Motor neuron (in vitro differentiated cells): ENCODE measurements at regions not wholly inside any gene's neighbourhood (a gene's known extent, or its start where the extent isn't known, plus 50 kb on each side); places are given as distances from the start of the nearest gene placed in this dataset.

Source experiments
- ATAC-seq, 8 experiments: fragments of 200-7000 bp; cut with Tn5 transposase; replicated peaks in 6 of 8; 2 replicates each; pipeline ENCODE4 v1.8.0; 2021; ENCODE audit warnings: mild to moderate bottlenecking in 8 of 8, moderate library complexity in 8 of 8
- H3K27ac ChIP-seq, 2 donors: fragments of 250-450 bp; sonication (Bioruptor Pico); 2 replicates each; pipeline ENCODE4 v1.9.0; 2021; ENCODE audit warnings: antibody characterized with exemption in 2 of 2, mild to moderate bottlenecking in 2 of 2, moderate library complexity in 1 of 2
- H3K4me1 ChIP-seq, 2 donors: fragments of 250-450 bp; sonication (Bioruptor Pico); replicated peaks in 1 of 2; 2 replicates each; pipeline ENCODE4 v1.6.1; 2021; ENCODE audit warnings: antibody characterized with exemption in 2 of 2, mild to moderate bottlenecking in 2 of 2, moderate library complexity in 1 of 2
- H3K4me3 ChIP-seq, 5 donors: fragments of 250-450 bp; sonication (Bioruptor Pico); 2 replicates each; pipeline ENCODE4 v1.9.0; 2021; ENCODE audit warnings: antibody characterized with exemption in 5 of 5, mild to moderate bottlenecking in 5 of 5, moderate library complexity in 4 of 5
- WGBS, 10 experiments: fragments of 450-650 bp; shearing (Covaris generic); methylation state at CpG; one replicate each; pipeline ENCODE4 v1.0.0; 2022; 5-methylcytosine and 5-hydroxymethylcytosine counted together
- in situ Hi-C, 9 experiments: fragments of 400-800 bp; cut with MboI; loops; one replicate each; pipeline ENCODE4 v1.15.0; 2021; ENCODE audit warnings: low sequenced_read_pairs in 9 of 9, low pct_unique_long_range_greater_than_20kb in 2 of 9; ENCODE audit not compliant: unreplicated experiment in 9 of 9

DNA sequence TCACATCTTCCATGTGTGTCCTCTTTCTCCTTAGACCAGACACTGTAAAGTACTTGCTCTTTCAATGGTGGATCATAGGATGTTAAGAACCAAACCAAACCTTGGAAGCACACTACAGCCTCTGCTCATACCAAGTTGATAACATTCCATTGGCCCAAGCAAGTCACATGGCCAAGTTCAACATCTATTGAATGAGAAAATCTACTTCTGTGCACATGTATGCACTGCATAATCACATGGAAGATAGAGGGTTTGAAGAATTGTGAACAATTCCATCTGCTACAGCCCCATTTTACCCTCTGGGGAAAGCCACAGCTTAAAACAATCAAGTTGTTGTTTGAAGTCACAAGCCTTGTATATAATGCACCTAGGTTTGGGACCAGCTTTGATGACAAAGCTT lies 68.2 kb downstream of the MFAP3 start:
- Histone ChIP-seq H3K4me1 (peaks cover 4 to 11% of the 10 kb centered on the region in 2 donors), H3K4me3 (no peak overlapping the region), H3K27ac (no peak overlapping the region)
- in situ Hi-C loops: no loop called here
- ATAC-seq: no peak

DNA sequence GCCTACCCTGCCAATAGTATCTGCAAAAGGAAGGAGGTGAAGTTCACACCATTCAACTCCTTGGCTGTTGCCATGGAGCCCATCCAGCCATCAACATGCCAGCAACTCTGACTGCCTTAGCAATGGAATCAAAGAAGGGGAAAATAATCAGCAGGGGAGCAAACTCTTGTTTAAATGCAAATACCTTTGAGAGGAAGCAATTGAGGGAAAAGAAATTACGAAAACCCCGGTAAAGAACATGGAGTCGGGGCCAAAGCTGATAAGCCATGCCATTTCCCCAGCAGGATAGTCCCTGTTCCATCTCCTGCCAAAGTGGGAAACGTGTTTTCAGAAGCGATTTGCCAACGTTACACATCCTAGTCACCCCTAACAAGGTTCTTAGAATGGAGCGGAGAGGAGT lies 69.0 kb downstream of the MFAP3 start:
- WGBS, 10 experiments: 7 to 100% (median 28%) methylated on average over 1 to 7 of the region's 7 CpGs; no CpG with 5 or more reads in 1 of the 10 experiments
- peak in 5 of 8 experiments; percentile 33 to 76 (median 38) for ATAC-seq
- Histone ChIP-seq H3K4me1 (peaks cover 4 to 11% of the 10 kb centered on the region in 2 donors), H3K27ac (no peak overlapping the region), H3K4me3 (no peak overlapping the region)
- in situ Hi-C loops: no loop called here

DNA sequence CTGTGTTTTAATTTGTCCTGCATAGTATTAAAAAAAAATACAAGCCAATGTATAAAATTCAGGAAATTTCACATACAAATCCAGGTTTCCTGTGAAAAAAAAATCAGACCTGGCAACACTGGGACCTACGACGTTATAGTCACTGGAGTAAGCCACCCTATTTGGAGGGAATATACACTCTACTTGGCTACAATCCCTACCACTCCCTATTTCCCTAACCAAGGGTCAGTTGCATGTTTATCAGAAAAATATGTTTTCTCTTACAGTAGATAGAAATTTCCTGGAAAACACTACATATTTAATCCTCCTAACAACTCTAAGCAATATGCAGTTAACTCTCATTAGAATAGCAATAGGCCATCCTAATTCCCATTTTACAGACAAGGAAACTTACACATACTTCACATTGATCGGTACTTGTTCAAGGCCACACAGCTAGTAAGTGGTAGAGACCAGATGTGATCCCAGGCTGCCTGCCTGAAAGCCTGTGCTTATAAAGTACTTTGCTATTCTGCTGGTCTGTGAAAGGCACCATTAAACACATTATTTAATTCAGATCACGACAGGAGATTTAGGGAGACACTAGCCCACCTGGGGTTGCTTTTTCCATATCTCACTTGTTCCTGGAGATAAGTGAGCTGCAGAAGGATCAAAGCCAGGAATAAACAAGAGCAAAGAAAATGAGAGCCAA lies 70.8 kb downstream of the MFAP3 start:
- H3K4me1 ChIP-seq: peaks cover 4 to 11% of the 10 kb centered on the region in 2 donors
- no peak overlapping the region for H3K4me3 ChIP-seq
- 22 to 90% (median 78%) methylated on average over 1 to 4 of the region's 4 CpGs; no CpG with 5 or more reads in 1 of the 10 experiments for WGBS, 10 experiments
- H3K27ac ChIP-seq: no peak overlapping the region
- in situ Hi-C loops: no loop called here
- peak in 1 of 8 experiments; percentile 32 for ATAC-seq

DNA sequence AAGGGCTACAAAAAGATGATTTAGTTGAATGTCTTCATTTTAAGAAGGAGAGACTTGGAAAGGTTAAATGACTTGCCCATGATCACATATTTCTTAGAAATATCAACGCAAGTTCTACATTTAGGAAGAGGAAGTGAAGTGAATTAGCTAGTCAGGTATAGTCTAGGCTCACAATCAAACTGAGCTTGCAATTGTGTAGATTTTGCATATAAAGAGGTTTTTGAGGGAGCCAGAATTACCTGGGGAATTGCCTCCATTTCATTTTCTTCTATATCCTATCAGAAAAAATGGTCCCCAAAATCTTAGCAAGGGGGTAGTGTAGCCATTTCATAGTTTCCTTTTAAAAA lies 71.3 kb downstream of the MFAP3 start:
- no peak for ATAC-seq
- 83 to 100% (median 94%) methylated on average over 1 of the region's 1 CpG; no CpG with 5 or more reads in 4 of the 10 experiments for WGBS, 10 experiments
- in situ Hi-C loops: no loop called here
- H3K4me3 ChIP-seq: no peak overlapping the region
- H3K27ac ChIP-seq: no peak overlapping the region
- H3K4me1 ChIP-seq: peaks cover 4 to 11% of the 10 kb centered on the region in 2 donors

DNA sequence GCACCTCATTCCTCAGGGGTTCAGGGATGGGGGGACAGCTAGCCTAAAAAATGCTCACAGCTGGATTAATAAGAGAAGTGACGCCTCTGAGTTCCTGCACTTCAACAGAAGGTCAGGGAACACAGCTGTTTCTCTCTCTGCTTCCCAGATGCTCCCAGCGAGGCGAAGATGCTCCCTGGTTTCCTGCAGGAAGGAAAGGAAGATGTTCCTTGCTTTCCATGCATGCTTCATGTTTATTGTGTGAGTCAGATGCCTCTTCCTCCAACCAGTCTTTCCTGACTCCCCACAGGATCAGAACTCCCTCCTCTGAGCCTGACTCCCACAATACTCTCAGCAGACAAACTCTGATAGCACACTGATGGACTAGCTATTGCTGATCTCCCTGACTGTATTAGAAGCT lies 71.9 kb downstream of the MFAP3 start:
- no peak overlapping the region for H3K4me3 ChIP-seq
- no peak overlapping the region for H3K27ac ChIP-seq
- in situ Hi-C loops: no loop called here
- no peak for ATAC-seq
- peaks cover 4 to 11% of the 10 kb centered on the region in 2 donors for H3K4me1 ChIP-seq
- WGBS, 10 experiments: 0 to 80% (median 53%) methylated on average over 1 to 3 of the region's 3 CpGs; no CpG with 5 or more reads in 3 of the 10 experiments

DNA sequence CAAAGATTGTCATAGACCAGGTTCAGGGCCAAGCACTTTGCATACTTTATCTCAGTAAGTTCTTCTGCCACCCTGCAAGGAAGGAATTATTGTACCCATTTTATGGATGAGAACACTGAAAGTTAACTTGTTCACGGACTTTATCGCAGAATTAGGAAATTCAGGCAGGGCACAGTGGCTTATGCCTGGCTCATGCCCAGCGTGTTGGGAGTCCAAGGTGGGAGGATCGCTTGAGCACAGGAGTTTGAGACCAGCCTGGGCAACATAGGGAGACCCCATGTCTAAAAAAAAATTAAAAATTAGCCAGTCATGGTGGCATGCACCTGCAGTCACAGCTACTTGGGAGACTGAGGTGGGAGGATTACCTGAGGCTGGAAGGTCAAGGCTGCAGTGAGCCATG lies 72.4 kb downstream of the MFAP3 start:
- Histone ChIP-seq H3K4me1 (peaks cover 4 to 11% of the 10 kb centered on the region in 2 donors), H3K27ac (no peak overlapping the region), H3K4me3 (no peak overlapping the region)
- 70 to 100% (median 95%) methylated on average over 1 to 4 of the region's 4 CpGs; no CpG with 5 or more reads in 2 of the 10 experiments for WGBS, 10 experiments
- in situ Hi-C loops: no loop called here
- no peak for ATAC-seq

DNA sequence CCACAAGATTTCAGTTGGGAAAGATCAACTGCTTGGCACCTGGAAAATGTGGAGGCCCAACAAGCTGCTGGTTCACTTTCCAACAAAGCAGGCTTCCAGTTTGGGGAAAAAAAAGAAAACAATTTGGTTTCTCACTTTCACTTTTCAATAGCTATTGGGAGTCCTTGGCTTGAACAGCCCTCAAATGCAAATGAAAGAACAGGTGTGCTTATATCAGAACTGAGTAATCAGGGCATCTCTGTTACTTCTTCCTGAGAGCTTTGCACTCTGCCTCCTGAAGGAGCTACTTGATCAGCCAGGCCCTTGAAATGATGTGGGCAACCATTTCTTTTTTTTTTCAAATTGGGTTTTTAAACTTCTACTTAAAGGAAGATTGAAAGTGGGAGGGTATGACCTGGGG lies 73.5 kb downstream of the MFAP3 start:
- Histone ChIP-seq H3K4me3 (no peak overlapping the region), H3K4me1 (peaks cover 4 to 10% of the 10 kb centered on the region in 2 donors), H3K27ac (no peak overlapping the region)
- no peak for ATAC-seq
- in situ Hi-C loops: no loop called here

DNA sequence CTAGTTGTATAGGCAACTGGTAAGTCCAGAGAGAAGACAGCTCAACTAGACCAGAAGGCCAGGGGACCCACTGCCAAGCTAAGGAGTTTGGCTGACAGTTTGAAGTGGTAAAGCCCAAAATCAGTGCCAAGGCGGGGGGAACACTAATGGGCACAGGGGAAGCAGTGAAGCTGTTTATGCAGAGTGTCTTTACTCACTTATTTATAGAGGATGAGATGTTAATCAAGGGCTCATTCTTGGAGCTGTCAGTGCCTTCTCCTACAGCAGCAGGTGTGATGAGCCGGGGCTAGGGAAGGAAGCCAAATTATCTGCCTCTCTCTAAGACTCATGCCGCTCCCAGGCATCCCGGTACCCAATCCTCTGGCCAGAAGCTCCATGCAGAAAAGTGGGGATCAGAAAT lies 75.2 kb upstream of the GALNT10 start:
- ATAC-seq: no peak
- H3K4me1 ChIP-seq: peaks cover 0 to 8% of the 10 kb centered on the region in 2 donors
- no peak overlapping the region for H3K4me3 ChIP-seq
- WGBS, 10 experiments: 40 to 100% (median 80%) methylated on average over 1 to 3 of the region's 4 CpGs; no CpG with 5 or more reads in 3 of the 10 experiments
- in situ Hi-C loops: no loop called here
- no peak overlapping the region for H3K27ac ChIP-seq

DNA sequence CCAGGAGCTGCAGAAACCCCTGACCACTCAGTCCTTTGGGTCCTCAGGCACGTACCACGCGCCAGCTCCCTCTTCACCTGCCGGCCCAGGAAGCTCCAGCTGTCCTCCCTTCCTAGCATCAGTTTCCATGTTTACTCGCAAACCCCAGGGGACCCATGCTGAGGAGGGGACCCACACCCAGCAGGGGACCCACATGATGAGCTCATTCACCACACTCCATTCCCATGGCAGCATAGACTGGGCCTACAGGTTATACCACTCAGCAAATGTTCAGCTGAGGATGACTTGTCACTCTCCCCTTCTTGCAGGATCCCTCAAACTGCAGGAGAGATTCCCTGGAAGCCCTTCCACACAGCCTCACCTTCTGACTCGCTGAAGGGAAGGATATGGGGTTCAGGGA lies 73.5 kb upstream of the GALNT10 start:
- Histone ChIP-seq H3K4me1 (peaks cover 0 to 8% of the 10 kb centered on the region in 2 donors), H3K4me3 (no peak overlapping the region), H3K27ac (no peak overlapping the region)
- no peak for ATAC-seq
- 85 to 100% (median 98%) methylated on average over 1 to 6 of the region's 6 CpGs; no CpG with 5 or more reads in 6 of the 10 experiments for WGBS, 10 experiments
- in situ Hi-C loops: no loop called here

DNA sequence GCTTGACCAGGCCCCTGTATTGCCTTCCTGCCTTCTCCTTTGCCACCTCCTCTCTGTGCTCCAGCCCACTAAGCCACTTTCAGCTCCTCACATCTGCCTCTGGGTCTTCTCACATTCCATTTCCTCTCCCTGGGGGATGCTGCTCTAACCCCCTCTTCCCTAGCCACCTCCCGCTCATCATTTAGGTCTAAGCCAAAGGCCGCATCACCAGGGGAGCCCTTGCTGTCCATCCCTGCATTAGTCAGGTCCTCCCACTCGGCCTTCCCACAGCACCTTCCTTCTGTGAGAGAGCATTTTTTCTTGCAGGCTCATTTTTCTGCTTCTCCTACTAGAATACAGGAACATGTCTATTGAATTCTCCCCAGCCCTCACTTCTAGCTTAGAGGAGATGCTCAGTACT lies 72.6 kb upstream of the GALNT10 start:
- Histone ChIP-seq H3K4me1 (peaks cover 0 to 8% of the 10 kb centered on the region in 2 donors), H3K27ac (no peak overlapping the region), H3K4me3 (no peak overlapping the region)
- 61 to 100% (median 89%) methylated on average over 1 to 3 of the region's 3 CpGs; no CpG with 5 or more reads in 2 of the 10 experiments for WGBS, 10 experiments
- peak in 1 of 8 experiments; percentile 24 for ATAC-seq
- in situ Hi-C loops: no loop called here

DNA sequence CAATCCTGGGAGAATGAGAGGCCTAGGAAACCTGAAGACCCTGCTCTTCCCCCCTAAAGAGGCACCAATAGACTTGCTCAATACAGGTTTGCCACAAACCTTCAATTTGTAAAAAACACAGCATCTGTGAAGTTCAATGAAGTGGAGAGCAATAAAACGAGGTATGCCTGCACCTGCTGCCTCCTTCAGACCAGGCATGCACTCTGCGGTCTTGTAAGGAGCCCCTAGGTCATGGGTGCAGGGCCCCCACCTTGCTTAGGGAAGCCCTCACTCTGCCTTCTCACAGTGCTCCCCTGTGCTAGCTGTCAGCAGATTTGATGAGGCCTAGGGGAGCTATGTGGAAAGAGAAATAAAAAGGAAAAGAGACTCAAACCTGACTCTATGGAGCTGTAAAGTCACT lies 72.1 kb upstream of the GALNT10 start:
- peak in 3 of 8 experiments; percentile 8 to 12 (median 9) for ATAC-seq
- no peak overlapping the region for H3K27ac ChIP-seq
- H3K4me3 ChIP-seq: no peak overlapping the region
- WGBS, 10 experiments: 100% methylated on average over 1 of the region's 2 CpGs; no CpG with 5 or more reads in 9 of the 10 experiments
- H3K4me1 ChIP-seq: peaks cover 0 to 8% of the 10 kb centered on the region in 2 donors
- in situ Hi-C loops: no loop called here

DNA sequence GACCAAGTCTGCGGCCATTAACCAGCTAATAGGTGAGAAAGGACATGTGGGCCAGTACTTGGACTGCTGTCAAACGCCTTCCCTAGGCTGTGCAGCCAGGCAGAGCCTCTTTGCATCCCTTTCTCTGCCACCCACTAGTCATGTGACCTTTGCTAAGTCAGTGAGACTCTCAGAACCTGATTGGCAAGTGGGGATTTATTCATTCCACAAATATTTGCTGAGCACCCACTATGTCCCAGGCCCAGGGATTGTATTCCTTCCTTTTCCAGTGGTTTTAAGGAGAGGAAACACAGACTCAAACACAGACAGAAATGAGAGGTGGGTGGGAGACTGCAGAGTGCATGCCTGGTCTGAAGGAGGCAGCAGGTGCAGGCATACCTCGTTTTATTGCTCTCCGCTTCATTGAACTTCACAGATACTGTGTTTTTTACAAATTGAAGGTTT lies 71.6 kb upstream of the GALNT10 start:
- ATAC-seq: peak in 6 of 8 experiments; percentile 21 to 47 (median 36)
- H3K4me1 ChIP-seq: peaks cover 0 to 8% of the 10 kb centered on the region in 2 donors
- H3K4me3 ChIP-seq: no peak overlapping the region
- in situ Hi-C loops: no loop called here
- no peak overlapping the region for H3K27ac ChIP-seq
- 40 to 75% (median 50%) methylated on average over 1 to 3 of the region's 4 CpGs; no CpG with 5 or more reads in 5 of the 10 experiments for WGBS, 10 experiments

DNA sequence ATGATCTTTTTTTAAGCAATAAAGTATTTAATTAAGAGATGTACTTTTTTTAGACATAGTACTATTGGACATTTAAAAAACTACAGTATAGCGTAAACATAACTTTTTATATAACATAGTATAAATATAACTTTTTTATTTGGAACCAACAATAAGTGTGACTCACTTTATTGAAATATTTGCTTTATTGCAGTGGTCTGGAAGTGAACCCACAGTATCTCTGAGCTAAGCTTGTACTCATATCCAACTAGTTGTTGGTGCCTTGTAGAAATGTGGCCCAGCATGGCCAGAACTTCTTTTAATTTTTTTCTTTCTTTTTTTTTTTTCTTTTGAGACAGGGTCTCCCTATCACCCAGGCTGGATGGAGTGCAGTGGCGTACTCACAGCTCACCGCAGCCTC lies 61.5 kb upstream of the GALNT10 start:
- 80 to 100% (median 97%) methylated on average over 1 to 3 of the region's 3 CpGs for WGBS, 10 experiments
- Histone ChIP-seq H3K27ac (no peak overlapping the region), H3K4me3 (no peak overlapping the region), H3K4me1 (peaks cover 0 to 2% of the 10 kb centered on the region in 2 donors)
- no peak for ATAC-seq
- in situ Hi-C loops: no loop called here

DNA sequence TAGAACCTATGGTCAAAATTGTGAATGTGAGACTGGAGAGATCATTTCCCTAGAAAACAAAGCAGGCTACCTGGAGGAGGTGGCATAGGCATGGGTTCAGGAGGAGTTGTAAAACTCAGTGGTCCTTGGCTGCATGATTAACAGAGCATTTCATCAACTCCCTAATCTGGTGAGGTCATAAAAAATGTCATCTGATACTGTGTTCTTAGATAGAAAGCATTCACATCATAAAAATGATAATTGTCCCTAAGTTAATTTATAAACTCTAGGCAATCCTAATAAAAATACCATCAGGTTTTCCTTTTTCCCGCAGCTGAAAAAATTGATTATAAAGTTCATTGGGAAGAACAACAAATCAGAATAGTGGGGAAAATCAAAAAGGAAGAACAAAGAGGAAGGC lies 60.6 kb upstream of the GALNT10 start:
- Histone ChIP-seq H3K4me1 (peaks cover 0 to 2% of the 10 kb centered on the region in 2 donors), H3K27ac (no peak overlapping the region), H3K4me3 (no peak overlapping the region)
- 22 to 89% (median 73%) methylated on average over 1 of the region's 1 CpG; no CpG with 5 or more reads in 2 of the 10 experiments for WGBS, 10 experiments
- in situ Hi-C loops: no loop called here
- ATAC-seq: no peak
